ENCODE measurements at regions not wholly inside any gene's neighbourhood (a gene's known extent, or its start where the extent isn't known, plus 50 kb on each side); places are given as distances from the start of the nearest gene placed in this dataset.

- TF ChIP-seq CTCF (IDR thresholded peaks at IDR 0.05; ENCODE audit: low read depth, low read length, poor library complexity, severe bottlenecking) (no peak), EZH2phosphoT487 (IDR thresholded peaks at IDR 0.05; ENCODE audit: borderline replicate concordance, low read length) (no peak)
These were observed 458.3 kb downstream of the TLE1 start for GRCh38 chr9:81231011-81231410.
